C1 segment of cervical spinal cord (tissue), 14 donors: ENCODE measurements at regions not wholly inside any gene's neighbourhood (a gene's known extent, or its start where the extent isn't known, plus 50 kb on each side); places are given as distances from the start of the nearest gene placed in this dataset.
A peak's percentile ranks its signal among the peaks of the same experiment; 100 is the strongest.
"Not testable (repeated sequence)": the region's sequence is repeated elsewhere in the genome, so short reads cannot be mapped to it uniquely, and the experiment has no call there.

ENCODE experiments used
- DNase-seq, 14 donors: peaks; one replicate each; lab custom pipeline; 2025; lab: John Stamatoyannopoulos, UW

- DNase-seq: no peak
Measured at GRCh38 chr5:174799121-174799520, 74.7 kb downstream of the MSX2 start.

GRCh38 chr5:174798551-174798951 is 74.2 kb downstream of the MSX2 start:
- DNase-seq: no peak

DNA sequence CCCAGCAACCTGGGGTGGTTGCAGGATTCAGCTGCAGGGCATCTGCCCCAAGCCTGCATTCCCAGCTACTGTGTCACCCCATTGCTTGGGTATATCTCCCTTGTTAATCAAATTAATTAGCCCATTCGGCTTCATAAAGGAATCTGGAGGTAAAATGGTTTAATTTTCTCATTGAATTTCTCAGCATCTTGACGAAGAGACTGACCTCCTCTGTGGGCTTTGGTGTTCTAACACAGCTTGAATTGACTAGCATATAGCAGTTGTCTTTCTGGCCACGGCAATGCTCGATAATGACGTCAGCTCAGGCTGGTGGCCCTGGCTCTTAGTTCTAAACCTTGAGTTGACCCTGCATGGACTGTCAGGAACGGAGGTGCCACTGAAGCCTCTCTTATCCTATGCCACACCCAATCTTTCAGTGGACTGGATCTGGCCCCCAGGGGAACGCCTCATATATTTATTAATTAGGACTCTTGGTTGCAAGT is 72.4 kb downstream of the MSX2 start:
- no peak for DNase-seq

- DNase-seq: no peak
Measured at GRCh38 chr5:174794931-174795672, 70.7 kb downstream of the MSX2 start.

DNA sequence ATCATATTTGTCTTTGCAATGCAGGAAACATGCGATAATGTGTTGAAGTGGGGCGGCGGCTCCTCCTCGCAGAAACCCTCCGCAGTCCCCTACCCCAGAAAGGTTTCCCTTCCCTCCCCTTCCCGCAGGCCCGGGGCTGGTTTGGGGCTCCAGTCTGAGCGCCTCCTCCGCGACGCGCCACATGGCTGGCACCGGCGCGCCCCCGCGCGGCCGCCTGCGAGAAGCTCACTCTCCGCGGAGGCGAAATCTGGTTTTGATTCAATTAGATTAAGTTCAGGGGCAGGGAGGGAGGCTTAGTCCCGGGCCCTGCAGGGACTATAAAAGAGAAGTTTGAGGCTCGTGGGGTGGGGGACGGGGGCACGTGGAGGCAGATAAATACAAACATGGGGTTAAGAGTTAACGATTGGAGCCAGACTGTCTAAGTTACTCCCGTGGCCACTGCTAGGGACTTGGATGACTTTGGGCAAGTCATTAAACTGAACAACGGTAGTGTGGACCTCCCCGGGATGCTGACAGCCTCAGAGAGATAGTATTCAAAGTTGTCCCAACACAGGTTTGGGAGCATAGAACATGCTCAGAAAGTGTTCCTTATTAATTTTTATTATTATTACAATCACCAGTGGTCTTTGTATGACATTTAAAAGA is 69.4 kb downstream of the MSX2 start:
- peak in 11 of 14 donors; percentile 5 to 62 (median 22) for DNase-seq

DNA sequence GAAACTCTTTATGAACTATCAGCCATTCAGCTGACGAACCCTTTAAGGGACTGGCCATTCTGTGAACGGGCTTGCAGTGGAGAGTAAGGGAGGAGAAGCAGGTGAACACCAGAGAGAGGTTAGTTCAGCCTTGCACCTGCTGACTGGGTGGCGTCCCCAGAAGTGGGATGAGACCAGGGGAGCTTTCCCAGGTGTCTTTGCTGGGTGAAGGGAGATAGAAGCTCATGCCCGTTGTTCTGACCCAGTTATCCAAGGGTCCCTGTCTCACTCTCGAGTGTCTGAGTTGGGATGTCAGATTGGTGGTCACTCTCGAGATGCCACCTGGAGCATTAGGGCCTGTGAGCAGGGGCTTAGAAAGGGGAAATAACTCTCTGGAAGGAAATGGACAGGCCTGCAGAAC is 68.7 kb downstream of the MSX2 start:
- DNase-seq: no peak

- not testable (repeated sequence) for DNase-seq
Measured at GRCh38 chr5:174792265-174792664, 67.9 kb downstream of the MSX2 start.

- peak in 3 of 14 donors; percentile 1 to 17 (median 4) for DNase-seq
Measured at GRCh38 chr5:174790906-174791305, 66.5 kb downstream of the MSX2 start.

DNA sequence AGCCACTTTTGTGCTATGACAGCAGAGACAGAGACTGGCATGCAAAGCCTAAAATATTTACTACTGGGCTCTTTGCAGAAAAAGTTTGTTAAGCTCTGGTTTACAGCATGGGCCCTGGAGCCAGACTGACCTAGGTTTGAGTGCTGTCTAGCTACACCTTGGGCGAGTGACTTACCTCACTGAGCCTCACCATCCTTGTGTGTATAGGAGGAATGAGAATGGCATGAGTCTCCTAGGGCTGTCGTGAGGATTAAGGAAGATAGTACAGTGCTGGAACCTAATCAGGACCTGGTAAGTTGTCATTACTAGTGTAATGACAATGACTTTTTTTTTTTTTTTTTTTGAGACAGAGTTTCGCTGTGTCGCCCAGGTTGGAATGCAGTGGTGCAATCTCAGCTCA is 65.2 kb downstream of the MSX2 start:
- DNase-seq: no peak

GRCh38 chr5:174785120-174785680 is 60.8 kb downstream of the MSX2 start:
- DNase-seq: no peak
